Fibroblast of lung (primary cell): ENCODE measurements at regions not wholly inside any gene's neighbourhood (a gene's known extent, or its start where the extent isn't known, plus 50 kb on each side); places are given as distances from the start of the nearest gene placed in this dataset.

Experiments
- DNase-seq, 2 donors: peaks; one replicate each; pipeline versions ENCODE4 v3.0.0 to v3.0.0-alpha.2; 2010; ENCODE audit warnings: low read depth in 2 of 2
- H2AFZ ChIP-seq: 2 replicates; pipeline ENCODE4 v1.5.1; 2012; ENCODE audit warnings: low read length, control low read depth, inconsistent platforms
- H3K27ac ChIP-seq: 2 replicates; pipeline ENCODE4 v1.5.1; 2011; ENCODE audit warnings: low read length, control low read depth; ENCODE audit not compliant: insufficient read depth
- H3K27me3 ChIP-seq: 2 replicates; pipeline ENCODE4 v1.5.1; 2011; ENCODE audit warnings: mild to moderate bottlenecking, low read length; ENCODE audit not compliant: control insufficient read depth, insufficient read depth
- H3K36me3 ChIP-seq: 2 replicates; pipeline ENCODE4 v1.5.1; 2011; ENCODE audit warnings: low read length; ENCODE audit not compliant: control insufficient read depth, insufficient read depth
- H3K4me1 ChIP-seq: 2 replicates; pipeline ENCODE4 v1.5.1; 2011; ENCODE audit warnings: low read length; ENCODE audit not compliant: control insufficient read depth, insufficient read depth; ENCODE audit errors: extremely low read depth
- H3K4me2 ChIP-seq: 2 replicates; pipeline ENCODE4 v1.5.1; 2011; ENCODE audit warnings: low read length, control low read depth; ENCODE audit not compliant: insufficient read depth; ENCODE audit errors: extremely low read depth
- H3K4me3 ChIP-seq, 4 experiments: fragments of 200-600 bp in 1 of 4; sonication (generic) in 1 of 4; replicated peaks in 1 of 4; 2 replicates each; pipeline ENCODE4 v1.5.1; 2011 to 2016; ENCODE audit warnings: low read length in 4 of 4, low read depth in 3 of 4, mild to moderate bottlenecking in 3 of 4, control low read depth in 2 of 4, inconsistent platforms in 1 of 4, mixed read lengths in 1 of 4; ENCODE audit not compliant: insufficient read depth in 1 of 4; ENCODE audit errors: control extremely low read depth in 1 of 4
- H3K79me2 ChIP-seq: 2 replicates; pipeline ENCODE4 v1.5.1; 2012; ENCODE audit warnings: mild to moderate bottlenecking, low read length, inconsistent platforms; ENCODE audit not compliant: control insufficient read depth, insufficient read depth
- H3K9ac ChIP-seq: 2 replicates; pipeline ENCODE4 v1.5.1; 2011; ENCODE audit warnings: mild to moderate bottlenecking, low read length, control low read depth; ENCODE audit not compliant: insufficient read depth
- H3K9me3 ChIP-seq: 2 replicates; pipeline ENCODE4 v1.5.1; 2012; ENCODE audit warnings: low read depth, low read length; ENCODE audit not compliant: control insufficient read depth, insufficient read depth
- H4K20me1 ChIP-seq: 2 replicates; pipeline ENCODE4 v1.5.1; 2011; ENCODE audit warnings: low read length; ENCODE audit not compliant: control insufficient read depth, insufficient read depth; ENCODE audit errors: extremely low read depth
- CTCF ChIP-seq, 2 donors: IDR thresholded peaks in 1 of 2; conservative IDR thresholded peaks in 1 of 2; 1 replicate in 1 of 2; 2 replicates in 1 of 2; pipeline ENCODE4 v1.5.1; 2011 to 2012; ENCODE audit warnings: low read length in 2 of 2, control low read depth in 1 of 2, inconsistent platforms in 1 of 2, low read depth in 1 of 2, mild to moderate bottlenecking in 1 of 2
- EZH2 ChIP-seq: IDR thresholded peaks from 2 replicates; pipeline ENCODE4 v1.5.1; 2012; ENCODE audit warnings: low read length, control low read depth, mild to moderate bottlenecking; ENCODE audit errors: missing control alignments

DNA sequence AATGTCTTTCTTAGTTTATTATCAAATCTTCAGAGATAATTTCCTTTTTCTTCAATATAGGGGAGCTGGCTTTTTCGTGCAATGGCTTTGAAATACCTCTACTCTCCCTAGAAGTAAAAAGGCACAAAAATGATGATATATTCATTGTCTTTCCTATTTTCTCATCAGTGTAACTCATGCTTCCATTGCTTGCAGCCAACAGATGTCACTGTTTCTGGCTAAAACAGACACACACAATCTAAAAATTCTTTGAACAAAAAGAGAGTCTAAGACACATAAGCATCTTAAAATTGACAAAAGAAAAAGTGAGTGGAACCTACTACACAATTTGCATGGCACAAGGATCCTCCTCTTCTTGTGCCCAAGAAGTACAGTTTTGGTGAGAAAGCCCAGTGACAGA is 448.7 kb upstream of the VRK2 start:
- DNase-seq, result no peak

GRCh38 chr2:57598551-57598950 is 448.1 kb upstream of the VRK2 start:
- H3K9ac ChIP-seq, result no peak overlapping the region
- no peak overlapping the region for H3K4me2 ChIP-seq
- no peak overlapping the region for H3K4me3 ChIP-seq
- no peaks in the 10 kb centered on the region for H4K20me1 ChIP-seq
- H3K27ac ChIP-seq, result no peak overlapping the region
- H2AFZ ChIP-seq, result no peak overlapping the region
- DNase-seq, result no peak
- no peaks in the 10 kb centered on the region for H3K4me1 ChIP-seq
- H3K27me3 ChIP-seq, result no peaks in the 10 kb centered on the region
- no peaks in the 10 kb centered on the region for H3K36me3 ChIP-seq
- H3K79me2 ChIP-seq, result no peaks in the 10 kb centered on the region
- H3K9me3 ChIP-seq, result no peaks in the 10 kb centered on the region
- TF ChIP-seq CTCF (conservative IDR thresholded peaks at IDR 0.05 in 1 of 2, IDR thresholded peaks at IDR 0.05 in 1 of 2; ENCODE audit: low read depth in 1 of 2, low read length in 2 of 2), result no peak
- no peak for TF ChIP-seq EZH2

More for the DNA sequence above, 448.7 kb upstream of the VRK2 start:
- no peaks in the 10 kb centered on the region for H3K27me3 ChIP-seq
- H3K27ac ChIP-seq, result no peak overlapping the region
- no peak overlapping the region for H2AFZ ChIP-seq
- H3K79me2 ChIP-seq, result no peaks in the 10 kb centered on the region
- H3K4me2 ChIP-seq, result no peak overlapping the region
- no peak overlapping the region for H3K9ac ChIP-seq
- H4K20me1 ChIP-seq, result no peaks in the 10 kb centered on the region
- H3K4me3 ChIP-seq, result no peak overlapping the region
- H3K4me1 ChIP-seq, result no peaks in the 10 kb centered on the region
- no peaks in the 10 kb centered on the region for H3K9me3 ChIP-seq
- H3K36me3 ChIP-seq, result no peaks in the 10 kb centered on the region
- TF ChIP-seq EZH2, result no peak
- TF ChIP-seq CTCF (conservative IDR thresholded peaks at IDR 0.05 in 1 of 2, IDR thresholded peaks at IDR 0.05 in 1 of 2; ENCODE audit: low read depth in 1 of 2, low read length in 2 of 2), result no peak

DNA sequence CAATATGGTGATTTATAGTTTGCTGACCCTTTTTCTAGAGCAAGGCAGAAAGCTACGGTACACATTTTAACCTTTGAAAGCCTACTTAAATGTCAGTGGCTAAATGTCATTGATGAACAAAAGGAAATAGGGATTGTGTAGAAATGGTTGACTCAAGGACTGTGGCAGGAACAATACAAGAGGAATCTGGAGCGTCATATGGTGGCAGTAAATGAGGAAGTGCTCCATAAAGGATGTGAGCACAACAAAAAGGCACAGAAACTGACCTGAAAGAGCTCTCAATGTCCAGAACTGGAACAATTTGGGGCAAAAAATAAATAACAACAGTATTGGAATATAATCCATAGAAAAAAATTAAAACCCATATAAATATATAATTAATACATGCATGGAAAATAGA is 443.9 kb upstream of the VRK2 start:
- DNase-seq, result no peak
- Histone ChIP-seq H3K9me3 (no peaks in the 10 kb centered on the region), H3K27me3 (no peaks in the 10 kb centered on the region), H3K4me2 (no peak overlapping the region), H3K4me3 (no peak overlapping the region), H3K4me1 (no peaks in the 10 kb centered on the region), H4K20me1 (no peaks in the 10 kb centered on the region), H3K36me3 (no peaks in the 10 kb centered on the region), H2AFZ (no peak overlapping the region), H3K27ac (no peak overlapping the region), H3K9ac (no peak overlapping the region), H3K79me2 (no peaks in the 10 kb centered on the region)
- TF ChIP-seq CTCF (conservative IDR thresholded peaks at IDR 0.05 in 1 of 2, IDR thresholded peaks at IDR 0.05 in 1 of 2; ENCODE audit: low read depth in 1 of 2, low read length in 2 of 2), result no peak
- TF ChIP-seq EZH2, result no peak
